Non-pigmented ciliary epithelial cell (primary cell): ENCODE measurements at regions not wholly inside any gene's neighbourhood (a gene's known extent, or its start where the extent isn't known, plus 50 kb on each side); places are given as distances from the start of the nearest gene placed in this dataset.

Experiments
- DNase-seq: peaks from one replicate; pipeline ENCODE4 v3.0.0-alpha.2; 2010; ENCODE audit warnings: low read depth

- no peak for DNase-seq
Measured at GRCh38 chr2:6421138-6421730, 444.5 kb downstream of the CMPK2 start.

- no peak for DNase-seq
Measured at GRCh38 chr2:6421888-6422287, 443.8 kb downstream of the CMPK2 start.

- DNase-seq, result no peak
Measured at GRCh38 chr2:6423157-6423556, 442.6 kb downstream of the CMPK2 start.

GRCh38 chr2:6423944-6424343 is 441.8 kb downstream of the CMPK2 start:
- no peak for DNase-seq

GRCh38 chr2:6425032-6425431 is 440.7 kb downstream of the CMPK2 start:
- DNase-seq, result no peak

- DNase-seq, result no peak
Measured at GRCh38 chr2:6429210-6429986, 436.3 kb downstream of the CMPK2 start.

GRCh38 chr2:6434438-6434837 is 431.3 kb downstream of the CMPK2 start:
- no peak for DNase-seq

- no peak for DNase-seq
Measured at GRCh38 chr2:6441800-6442199, 423.9 kb downstream of the CMPK2 start.

- no peak for DNase-seq
Measured at GRCh38 chr2:6442252-6442985, 423.3 kb downstream of the CMPK2 start.

- no peak for DNase-seq
Measured at GRCh38 chr2:6443061-6443823, 422.5 kb downstream of the CMPK2 start.

GRCh38 chr2:6444514-6444913 is 421.2 kb downstream of the CMPK2 start:
- no peak for DNase-seq

GRCh38 chr2:6445156-6445555 is 420.6 kb downstream of the CMPK2 start:
- DNase-seq, result no peak

- no peak for DNase-seq
Measured at GRCh38 chr2:6446938-6447608, 418.6 kb downstream of the CMPK2 start.

GRCh38 chr2:6448893-6449292 is 416.8 kb downstream of the CMPK2 start:
- no peak for DNase-seq

- no peak for DNase-seq
Measured at GRCh38 chr2:6449343-6449742, 416.4 kb downstream of the CMPK2 start.

- no peak for DNase-seq
Measured at GRCh38 chr2:6452702-6453481, 412.8 kb downstream of the CMPK2 start.

- no peak for DNase-seq
Measured at GRCh38 chr2:6454286-6454990, 411.3 kb downstream of the CMPK2 start.

GRCh38 chr2:6459138-6459537 is 406.6 kb downstream of the CMPK2 start:
- no peak for DNase-seq

- DNase-seq, result no peak
Measured at GRCh38 chr2:6470518-6470917, 395.2 kb downstream of the CMPK2 start.

GRCh38 chr2:6471419-6471818 is 394.3 kb downstream of the CMPK2 start:
- no peak for DNase-seq
